ENCODE measurements at regions not wholly inside any gene's neighbourhood (a gene's known extent, or its start where the extent isn't known, plus 50 kb on each side); places are given as distances from the start of the nearest gene placed in this dataset.
"Not testable (repeated sequence)": the region's sequence is repeated elsewhere in the genome, so short reads cannot be mapped to it uniquely, and the experiment has no call there.

DNA sequence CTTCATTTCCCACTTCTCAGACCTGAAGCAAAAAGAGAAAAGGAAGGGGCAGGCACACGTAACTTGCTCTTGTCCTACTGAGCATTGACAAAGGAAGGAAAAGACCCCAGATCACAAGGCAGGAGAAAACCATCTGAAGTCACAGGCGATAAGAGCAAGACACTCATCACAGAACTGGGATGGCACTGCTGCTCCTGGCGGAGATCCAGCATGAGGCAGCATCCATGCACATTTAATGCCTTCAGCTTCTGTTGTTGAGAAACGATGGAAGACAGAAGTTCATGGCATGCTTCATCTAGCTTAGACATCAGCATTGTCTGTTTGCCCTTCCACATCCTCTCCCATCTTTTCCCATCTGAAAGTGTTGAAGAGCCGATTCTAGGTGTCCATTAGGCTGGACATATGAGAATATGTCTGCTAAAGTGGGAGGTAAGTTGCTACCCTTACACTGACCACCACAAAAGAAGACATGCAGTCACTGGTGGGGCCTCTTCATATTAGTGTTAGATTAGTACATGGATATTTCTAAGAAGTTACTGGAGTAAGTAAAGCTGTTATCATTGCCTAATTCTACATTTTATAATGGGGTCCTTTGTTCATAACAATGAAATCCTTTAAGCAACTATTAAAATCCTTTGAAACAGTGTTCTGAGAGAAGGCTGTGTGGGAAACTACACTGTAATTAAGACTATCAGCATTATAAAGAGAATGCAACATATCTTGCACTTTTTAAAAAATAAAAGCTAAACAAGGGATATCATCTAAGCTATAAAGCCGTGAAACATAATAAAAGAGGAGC, 618.5 kb downstream of the C6orf118 start:
- DNase-seq = no peak

DNA sequence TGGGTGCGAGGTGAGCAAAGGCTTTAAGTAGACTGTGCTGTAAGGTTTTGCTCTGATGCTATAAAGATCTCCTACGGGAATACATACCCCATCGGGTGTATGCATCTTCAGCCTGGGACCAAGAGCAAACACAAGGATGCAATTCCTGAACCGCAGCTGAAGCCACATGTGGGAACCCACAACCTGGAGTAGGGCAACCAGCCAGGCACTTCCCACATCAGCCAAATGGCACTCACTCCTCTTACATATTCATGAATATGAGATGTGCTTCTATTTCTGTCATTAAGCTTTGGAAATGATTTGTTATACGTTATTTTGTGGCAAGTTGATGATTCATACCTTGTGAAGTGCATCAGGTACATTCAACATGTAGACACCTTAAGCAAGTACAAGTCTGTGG, 619.2 kb downstream of the C6orf118 start:
- DNase-seq = no peak

GRCh38 chr6:164665328-164665727, 644.1 kb downstream of the C6orf118 start:
- DNase-seq = no peak

GRCh38 chr6:164663634-164664033, 645.8 kb downstream of the C6orf118 start:
- no peak for DNase-seq

DNA sequence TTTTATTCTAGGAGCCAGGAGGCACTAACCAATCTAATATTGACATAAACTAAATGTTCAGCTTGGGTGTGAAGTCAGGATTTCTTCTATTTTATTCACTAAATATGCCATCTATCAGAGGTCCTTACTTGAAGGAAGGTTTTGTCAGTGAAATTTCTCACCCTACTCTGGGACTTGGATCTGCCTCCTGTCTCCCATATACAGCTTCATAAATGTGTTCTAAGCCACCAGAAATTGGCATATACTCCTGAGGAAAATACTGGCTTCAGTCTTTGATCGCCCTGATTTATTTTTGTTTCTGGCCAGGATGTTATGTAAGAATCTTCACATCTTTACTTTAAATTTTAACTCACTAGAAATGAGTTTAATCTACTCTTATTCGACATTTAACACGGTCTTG, 647.7 kb downstream of the C6orf118 start:
- no peak for DNase-seq

DNA sequence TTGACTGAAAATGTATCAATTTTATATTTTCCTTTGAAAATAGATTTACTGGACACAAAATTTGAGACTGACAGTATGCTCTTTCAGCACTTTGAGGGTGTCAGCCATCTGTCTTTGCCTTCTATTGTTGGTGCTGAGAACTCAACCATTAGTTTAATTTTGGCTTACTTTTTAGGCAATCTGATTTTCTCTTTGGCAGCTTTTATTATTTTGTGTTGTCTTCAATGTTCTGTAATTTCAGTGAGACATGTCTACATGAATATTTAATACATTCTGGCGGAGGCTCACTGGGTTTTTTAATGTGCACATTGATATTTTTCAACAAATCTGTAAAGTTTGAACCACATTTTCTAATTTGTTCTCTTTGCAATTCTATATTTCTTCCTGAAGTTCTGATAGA, 648.6 kb downstream of the C6orf118 start:
- no peak for DNase-seq

DNA sequence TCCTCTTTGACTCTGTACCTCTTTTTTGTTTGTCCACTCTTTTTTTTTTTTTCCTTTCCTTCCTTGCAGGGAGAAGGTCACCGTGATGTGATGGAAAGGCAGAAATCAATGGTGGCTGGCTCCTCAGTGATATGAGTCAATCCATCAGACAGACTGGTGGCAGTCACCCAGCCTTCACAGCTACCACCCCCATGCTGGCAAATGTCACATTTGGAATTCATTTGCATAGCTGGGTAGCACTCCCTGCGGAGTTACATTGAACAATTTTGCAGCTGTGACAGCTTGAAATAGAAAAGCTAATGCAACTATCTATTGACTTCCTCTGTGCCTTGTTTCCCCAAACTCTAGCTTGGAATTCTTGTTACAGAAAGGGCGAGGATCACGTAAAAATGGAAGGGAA, 668.4 kb downstream of the C6orf118 start:
- DNase-seq = no peak

DNA sequence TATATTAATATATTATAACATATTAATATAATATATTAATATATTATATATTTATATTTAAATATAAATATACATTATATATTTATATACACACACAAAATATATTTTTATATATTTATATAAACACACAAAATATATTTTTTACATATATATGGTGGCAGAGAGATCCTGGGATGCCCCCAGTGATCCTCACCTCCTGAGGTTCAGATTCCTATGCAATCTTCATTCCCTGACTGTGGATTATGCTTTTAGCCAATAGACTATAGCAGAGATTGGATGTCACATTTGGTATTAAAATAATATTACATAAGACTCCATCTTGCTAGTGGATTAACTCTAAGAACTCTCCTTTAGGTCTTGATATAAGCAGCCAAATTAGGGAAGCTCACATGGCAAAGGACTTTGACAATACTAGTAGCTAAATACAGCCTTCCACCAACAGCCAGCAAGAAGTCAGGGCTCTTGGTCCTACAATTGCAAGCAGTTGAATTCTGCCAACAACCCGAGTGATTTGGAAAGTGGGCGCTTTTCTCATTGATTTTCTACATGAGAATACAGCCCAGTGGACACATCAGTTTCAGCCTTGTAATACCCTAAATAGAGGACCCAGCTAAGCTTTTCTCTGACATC, 681.0 kb downstream of the C6orf118 start:
- DNase-seq = no peak

- no peak for DNase-seq
These were observed 692.4 kb downstream of the C6orf118 start for GRCh38 chr6:164616917-164617524.

GRCh38 chr6:164612751-164613150, 696.7 kb downstream of the C6orf118 start:
- DNase-seq = no peak

GRCh38 chr6:164610859-164611258, 698.5 kb downstream of the C6orf118 start:
- not testable (repeated sequence) for DNase-seq

GRCh38 chr6:164602415-164602814, 707.0 kb downstream of the C6orf118 start:
- DNase-seq = not testable (repeated sequence)

DNA sequence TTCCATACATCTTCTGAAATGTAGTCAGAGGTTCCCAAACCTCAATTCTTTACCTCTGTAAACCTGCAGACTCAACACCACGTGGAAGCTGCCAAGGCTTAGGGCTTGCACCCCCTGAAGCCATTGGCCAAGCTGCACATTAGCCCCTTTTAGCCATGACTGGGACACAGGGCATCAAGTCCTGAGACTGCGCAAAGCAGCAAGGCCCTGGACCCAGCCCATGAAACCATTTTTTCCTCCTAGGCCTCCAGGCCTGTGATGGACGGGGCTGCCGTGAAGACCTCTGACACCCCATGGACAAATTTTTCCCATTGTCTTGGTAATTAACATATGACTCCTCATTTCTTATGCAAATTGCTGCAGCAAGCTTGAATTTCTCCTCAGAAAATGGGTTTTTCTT, 727.8 kb downstream of the C6orf118 start:
- DNase-seq = no peak

- DNase-seq = no peak
These were observed 730.4 kb downstream of the C6orf118 start for GRCh38 chr6:164579035-164579434.

- no peak for DNase-seq
These were observed 730.8 kb downstream of the C6orf118 start for GRCh38 chr6:164578616-164579015.

DNA sequence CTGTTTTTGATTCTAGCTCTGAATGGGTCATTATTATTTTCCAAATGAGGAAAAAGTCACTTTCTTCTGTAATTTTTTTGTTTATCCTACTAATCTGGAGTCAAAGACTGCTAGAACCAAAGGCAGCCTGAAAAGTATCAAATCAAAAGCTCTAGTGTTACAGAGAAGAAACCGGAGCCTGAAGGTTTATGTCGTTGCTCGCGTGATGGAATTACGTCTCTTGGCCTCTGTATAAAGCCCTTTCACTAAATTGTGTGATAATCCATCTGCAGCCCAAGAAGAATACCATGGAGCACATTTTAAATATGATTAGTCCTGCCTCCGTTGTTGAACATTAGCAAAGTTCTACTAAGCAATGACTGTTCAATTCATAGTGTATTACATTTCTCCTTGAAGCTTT, 738.6 kb downstream of the C6orf118 start:
- DNase-seq = no peak

GRCh38 chr6:164569509-164569908, 739.9 kb downstream of the C6orf118 start:
- no peak for DNase-seq

DNA sequence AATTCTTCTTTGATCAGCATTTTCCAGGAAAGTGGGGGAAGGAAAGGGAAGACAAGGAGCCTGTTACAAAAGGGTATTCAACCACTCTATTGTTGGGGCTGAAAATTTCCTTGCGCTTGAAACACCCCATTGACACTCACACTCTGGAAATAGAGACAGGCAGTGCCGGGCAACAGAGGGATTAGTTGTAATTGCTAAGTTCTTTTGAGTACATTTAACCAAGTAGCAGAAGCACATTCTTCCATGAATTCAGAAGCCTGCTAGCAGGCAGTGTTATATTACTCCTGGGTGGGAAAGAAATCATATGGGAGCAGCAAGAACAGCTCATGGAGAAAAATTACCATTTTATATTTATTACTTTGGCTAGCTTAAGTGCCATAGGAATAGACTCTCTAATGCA, 745.5 kb downstream of the C6orf118 start:
- no peak for DNase-seq

DNA sequence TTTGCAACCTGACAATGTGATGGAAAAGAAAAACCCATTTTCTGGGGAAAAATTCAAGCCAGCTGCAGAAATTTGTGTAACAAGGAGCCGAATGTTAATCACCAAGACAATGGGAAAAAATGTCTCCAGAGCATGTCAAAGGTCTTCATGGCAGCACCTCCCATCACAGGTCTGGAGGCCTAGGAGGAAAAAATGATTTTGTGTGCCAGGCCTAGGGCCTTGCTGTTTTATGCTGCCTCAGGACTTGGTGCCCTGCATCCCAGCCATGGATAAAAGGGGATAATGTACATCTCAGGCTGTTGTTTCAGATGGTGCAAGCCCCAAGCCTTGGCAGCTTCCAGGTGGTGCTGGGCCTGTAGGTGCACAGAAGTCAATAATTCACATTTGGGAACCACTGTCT, 747.7 kb downstream of the C6orf118 start:
- DNase-seq = no peak

- DNase-seq = no peak
These were observed 754.5 kb downstream of the C6orf118 start for GRCh38 chr6:164554700-164555476.

DNA sequence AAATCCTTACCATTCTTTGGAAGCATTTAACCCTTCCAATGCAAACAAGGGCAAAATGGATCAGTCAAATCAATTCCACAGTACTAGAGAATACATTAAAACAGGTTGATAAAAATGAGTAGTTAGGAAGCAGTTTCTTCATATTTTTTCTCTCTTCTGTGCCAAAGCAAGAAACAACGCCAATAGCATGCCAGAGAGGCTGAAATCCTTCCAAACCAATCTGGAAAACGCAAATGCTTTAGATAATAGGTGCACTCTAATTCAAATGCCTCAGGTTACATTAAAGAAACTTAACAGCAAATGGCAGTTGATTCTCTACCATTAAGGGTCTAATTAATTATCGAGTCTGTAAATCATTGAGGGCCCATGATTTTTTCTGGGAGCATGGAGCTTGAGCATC, 755.2 kb downstream of the C6orf118 start:
- DNase-seq = no peak

DNA sequence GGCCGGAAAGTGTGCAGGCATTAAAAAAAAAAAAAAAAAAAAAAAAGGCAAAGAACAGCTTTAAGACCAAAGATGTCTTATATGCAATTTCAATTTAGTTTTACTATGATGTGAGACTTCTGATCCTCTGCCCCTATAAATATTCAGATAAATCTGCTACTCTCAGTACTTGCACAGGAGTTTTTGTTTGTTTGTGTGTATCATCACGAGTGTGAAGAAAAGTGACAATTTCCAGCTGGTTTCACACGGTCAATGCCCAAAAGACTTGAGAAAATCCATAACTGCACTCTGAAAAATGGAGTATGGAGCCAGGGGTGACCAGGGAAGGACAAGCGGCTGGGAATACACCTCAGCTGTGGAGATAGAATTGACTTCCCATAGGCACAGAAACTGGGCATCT, 757.7 kb downstream of the C6orf118 start:
- DNase-seq = no peak

DNA sequence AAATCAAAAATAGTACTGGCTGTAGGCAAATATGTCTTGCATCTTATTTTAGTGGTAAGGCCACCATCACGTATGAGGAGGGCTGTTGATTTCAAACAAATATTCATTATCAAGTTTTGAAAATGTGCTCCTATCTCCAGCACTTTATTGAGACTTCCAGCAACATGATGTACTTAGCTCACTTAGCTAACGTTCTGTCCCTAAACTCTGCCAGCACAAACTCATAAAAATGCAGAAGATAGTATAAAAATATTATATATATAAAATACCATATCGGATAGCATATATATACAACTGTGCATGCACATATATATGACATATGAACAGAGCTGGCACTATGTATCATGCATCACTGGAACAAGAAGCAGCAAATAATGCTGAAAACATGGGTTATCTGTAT, 762.3 kb downstream of the C6orf118 start:
- DNase-seq = no peak

All from activated CD4-positive, alpha-beta T cell treated with anti-CD3 and anti-CD28 coated beads for 4 hours (primary cell).